Glomerular endothelial cell (primary cell): ENCODE measurements at regions not wholly inside any gene's neighbourhood (a gene's known extent, or its start where the extent isn't known, plus 50 kb on each side); places are given as distances from the start of the nearest gene placed in this dataset.
"Not testable (repeated sequence)": the region's sequence is repeated elsewhere in the genome, so short reads cannot be mapped to it uniquely, and the experiment has no call there.

Experiments used
- DNase-seq: peaks from one replicate; pipeline ENCODE4 v3.0.0-alpha.2; 2011; ENCODE audit warnings: low read depth, low spot score; ENCODE audit errors: extremely low read depth

DNA sequence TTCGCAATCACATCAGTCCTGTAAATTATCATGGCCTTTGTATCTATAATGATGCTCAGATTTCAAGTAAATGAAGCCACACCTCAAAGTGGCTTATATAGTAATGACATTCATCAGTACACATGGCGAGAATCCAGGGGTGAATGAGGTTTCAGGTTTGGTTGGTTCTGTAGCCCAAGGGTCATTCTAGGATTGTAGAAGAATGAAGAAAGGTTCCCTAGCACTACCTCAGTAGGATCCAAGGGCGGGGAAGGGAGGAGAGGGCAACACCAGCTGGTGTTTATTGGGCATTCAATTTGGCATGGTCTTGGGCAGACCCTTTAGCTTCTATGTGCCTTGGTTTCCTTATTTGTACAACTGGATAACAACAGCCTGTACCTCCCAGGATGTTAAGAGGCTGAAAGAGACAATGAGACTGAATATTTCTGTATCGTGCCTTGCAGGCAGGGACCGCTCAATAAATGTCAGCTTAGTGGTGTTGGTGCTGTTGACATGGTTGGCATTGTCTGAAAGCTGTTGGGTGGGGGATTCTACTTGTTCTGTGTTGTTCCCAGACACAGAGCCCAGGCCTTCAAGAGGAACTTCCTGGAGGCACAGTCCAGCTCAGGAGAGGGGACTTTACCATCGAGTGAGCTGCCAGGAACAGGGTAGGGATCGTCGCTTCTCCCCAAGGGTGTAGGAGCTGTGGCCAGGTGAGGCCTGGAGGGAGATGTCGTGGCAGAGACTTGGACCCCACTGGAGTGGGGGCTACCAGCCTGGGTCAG, 388.2 kb downstream of the PTPRU start:
- no peak for DNase-seq

DNA sequence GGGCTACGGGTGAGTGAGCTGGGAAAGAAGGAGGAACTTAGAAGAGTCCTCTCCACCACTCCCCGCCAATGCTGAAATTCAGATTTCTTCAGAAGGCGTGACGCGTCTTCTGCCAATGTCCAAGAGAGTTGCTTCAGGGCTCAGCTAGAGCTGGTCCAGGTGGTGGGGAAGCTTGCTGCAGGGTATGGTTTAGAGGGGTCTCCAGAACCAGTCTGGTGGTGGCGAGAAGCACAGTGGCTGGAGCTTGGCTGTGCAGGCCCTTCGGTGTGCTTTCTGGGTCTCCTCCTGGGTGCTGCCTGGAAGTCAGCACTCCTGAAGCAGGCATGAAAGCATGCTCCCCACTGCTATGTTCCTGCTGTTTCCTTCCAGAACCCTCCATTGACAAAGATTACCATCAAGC, 387.2 kb downstream of the PTPRU start:
- DNase-seq: no peak

DNA sequence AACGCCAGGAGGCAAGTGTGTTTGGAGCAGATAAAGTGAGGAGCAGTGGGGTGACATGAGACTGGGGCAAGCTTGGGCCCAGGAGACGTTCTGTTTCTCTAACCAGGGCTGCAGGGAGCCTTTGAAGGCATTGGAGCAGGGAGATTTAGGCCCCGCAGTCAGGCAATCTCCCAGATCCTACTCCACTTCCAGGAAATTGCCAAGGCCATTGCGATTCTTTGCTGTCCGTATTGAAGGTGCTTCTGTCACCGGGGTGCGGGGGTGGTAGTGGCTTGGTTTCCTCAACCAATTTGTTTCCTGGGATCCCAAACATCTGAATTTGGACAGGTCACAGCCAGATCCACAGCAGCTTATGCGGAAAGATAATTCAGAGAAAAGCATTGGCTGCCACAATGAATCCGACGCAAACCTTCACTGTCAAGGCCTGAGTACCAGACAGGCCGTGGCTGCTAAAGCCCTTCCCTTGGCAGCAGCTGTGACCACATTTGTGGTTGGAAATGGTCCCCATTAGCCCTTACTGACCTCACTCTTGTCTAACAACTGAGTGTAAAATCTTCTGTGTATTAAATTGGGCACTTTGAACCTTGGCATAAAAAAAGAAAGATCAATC, 385.6 kb downstream of the PTPRU start:
- no peak for DNase-seq

DNA sequence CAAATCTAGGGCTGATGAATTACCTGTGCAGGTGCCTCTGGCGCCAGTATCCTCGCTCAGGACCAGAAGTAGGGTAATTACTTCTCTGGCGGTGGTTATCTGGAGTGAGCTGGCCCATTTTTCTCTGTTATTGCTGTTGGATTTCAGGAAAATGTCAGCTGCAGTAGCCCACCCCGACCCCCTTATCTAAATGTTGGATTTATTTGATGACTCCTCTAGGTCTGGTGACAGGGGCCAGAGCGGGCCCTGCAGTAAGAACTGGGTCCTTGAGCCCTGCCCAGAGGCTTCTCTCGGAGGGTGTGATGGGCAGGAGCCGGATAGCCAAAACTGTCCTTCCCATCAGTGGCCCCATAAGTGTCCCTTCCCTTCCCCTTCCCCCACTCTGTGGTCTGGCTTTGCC, 384.3 kb downstream of the PTPRU start:
- no peak for DNase-seq

DNA sequence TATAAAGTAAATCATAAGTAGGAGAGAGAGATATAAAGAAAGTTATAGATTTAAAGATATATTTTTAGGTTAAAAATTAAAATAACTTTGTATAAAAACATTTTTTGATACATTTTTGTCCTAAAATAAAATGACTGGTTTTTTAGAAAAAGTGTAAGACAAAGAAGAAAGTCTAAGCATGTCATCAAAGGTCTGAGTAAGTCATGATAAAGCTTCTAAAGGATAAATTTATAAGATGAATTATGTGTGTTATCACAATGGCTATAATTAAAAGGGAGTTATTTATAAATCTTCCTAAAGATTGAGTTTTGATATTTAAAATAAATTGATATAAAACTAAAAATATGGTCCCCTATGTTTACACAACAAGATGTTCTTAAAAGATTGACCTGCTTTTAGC, 370.9 kb downstream of the PTPRU start:
- no peak for DNase-seq

DNA sequence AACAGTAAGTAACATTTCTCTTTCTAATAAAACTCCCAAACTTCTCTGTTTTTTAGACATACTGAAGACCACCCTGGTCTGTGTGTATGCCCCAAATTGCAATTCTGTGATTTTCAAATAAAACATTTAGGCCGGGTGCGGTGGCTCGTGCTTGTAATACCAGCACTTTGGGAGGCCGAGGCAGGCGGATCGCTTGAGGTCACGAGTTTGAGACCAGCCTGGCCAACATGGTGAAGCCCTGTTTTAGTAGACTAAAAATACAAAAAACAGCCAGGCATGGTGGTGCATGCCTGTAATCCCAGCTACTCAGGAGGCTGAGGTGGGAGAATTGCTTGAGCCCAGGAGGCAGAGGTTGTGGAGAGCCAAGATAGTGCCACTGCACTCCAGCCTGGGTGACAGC, 368.5 kb downstream of the PTPRU start:
- DNase-seq: not testable (repeated sequence)

DNA sequence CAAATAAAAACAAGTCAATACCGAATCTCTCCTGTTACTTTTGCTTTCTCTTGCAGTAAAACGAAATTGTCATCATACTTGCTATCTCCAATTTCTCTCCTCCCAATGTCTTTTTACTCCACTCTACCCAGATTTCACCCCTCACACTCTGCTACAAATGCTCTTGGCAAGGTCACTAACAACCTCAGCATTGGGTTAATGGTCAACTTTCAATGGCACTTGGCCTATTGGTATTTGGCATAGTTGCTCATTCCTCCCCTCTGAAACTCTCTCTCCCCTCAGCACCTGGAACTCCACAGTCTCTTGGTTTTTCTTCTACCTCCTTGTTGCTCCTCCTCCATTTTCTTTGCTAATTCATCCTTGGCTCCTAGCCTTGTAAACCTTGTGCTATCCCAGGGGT, 367.3 kb downstream of the PTPRU start:
- DNase-seq: no peak

DNA sequence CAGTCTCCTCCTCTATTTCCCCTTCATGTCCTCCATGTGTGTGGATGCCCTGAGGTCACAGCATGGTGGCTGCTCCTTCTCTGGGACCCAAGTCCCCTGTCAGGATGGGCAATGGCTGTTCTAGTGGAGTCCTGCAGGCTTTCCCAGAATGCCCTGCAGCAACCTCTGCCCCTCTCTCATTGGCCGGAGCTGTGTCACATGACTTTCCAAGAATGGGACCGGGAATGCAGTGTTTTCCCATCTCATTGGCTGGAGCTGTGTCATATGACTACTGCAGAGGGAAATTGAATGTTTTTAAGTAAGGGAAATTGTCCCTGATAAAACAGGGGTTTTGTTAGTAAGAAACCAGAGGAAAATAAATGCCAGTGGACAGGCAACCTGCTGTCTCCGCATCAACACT, 365.9 kb downstream of the PTPRU start:
- no peak for DNase-seq

DNA sequence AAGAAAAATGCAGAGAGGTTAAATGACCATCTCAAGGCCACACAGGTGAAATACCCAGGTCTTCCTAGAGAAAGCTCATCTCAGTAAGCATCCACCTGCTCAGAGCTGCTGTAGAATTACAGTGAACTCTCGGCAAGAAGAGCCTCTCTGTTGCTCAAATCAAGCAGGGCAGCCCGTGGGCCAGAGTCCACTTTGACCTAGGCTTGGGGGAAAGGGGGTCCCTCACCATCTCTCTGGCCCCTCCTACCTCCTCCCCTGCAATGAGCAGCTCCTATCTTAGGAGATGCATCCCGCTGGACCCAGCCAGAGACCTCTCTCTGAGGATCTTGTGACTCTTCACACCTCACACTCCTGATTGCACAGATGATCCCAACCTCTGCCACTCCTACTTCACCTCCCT, 364.7 kb downstream of the PTPRU start:
- DNase-seq: no peak

DNA sequence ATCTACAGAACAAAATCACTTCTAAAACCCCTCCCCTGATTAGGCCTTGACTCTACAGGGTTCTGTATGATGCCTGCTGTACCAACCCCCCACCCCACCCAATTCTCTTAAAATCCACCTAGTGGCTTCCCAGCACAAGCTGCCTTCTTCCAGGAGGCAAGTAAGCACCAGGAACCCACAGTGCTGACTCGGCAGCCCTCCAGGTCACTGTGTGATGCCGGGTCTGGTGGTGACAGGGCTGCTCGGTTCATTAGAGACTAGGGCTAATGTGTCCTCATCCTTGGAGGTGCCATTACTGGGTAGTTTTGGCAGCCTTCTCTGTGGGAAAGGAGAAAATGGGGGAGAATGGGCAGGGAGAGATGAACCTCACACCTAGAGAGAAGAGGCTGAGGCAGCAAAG, 363.5 kb downstream of the PTPRU start:
- DNase-seq: no peak

DNA sequence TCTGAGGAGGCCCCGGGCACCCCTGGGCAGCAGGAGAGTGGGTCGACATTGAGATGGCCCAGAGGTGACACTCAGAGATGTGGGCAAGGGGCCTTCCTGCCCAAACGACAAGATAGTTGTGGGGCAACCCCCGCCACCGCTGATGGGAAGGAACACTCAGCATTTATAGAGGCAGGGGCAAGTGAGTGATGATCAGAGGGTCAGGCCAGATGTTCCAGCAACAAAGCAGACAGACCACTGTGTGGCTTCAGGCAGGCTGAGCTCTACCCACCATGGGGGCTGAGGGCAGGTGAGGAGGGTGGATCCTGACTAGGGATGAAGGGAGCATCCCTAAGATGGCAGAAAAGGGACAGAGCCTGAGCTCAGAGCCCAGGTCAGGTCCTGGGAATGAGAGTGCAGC, 362.7 kb downstream of the PTPRU start:
- no peak for DNase-seq

DNA sequence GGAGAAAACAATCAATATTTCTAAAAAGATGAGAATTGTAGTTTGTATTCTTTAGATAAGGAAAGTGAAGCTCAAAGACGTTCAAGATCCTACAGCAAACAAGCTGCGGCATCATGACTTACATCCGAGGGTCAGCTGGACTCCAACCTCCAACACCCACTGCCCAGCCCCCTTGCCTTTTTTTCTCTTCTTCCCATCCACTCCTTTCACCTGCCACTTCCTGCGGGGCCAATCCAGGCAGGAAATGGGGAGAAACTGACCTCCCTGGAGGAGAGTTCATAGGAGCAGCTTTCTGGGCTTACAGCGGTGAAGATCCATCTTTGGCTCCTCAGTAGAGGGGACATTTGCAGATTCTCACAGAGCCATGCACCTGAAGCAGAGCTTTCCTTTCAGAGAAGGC, 361.5 kb downstream of the PTPRU start:
- DNase-seq: no peak

DNA sequence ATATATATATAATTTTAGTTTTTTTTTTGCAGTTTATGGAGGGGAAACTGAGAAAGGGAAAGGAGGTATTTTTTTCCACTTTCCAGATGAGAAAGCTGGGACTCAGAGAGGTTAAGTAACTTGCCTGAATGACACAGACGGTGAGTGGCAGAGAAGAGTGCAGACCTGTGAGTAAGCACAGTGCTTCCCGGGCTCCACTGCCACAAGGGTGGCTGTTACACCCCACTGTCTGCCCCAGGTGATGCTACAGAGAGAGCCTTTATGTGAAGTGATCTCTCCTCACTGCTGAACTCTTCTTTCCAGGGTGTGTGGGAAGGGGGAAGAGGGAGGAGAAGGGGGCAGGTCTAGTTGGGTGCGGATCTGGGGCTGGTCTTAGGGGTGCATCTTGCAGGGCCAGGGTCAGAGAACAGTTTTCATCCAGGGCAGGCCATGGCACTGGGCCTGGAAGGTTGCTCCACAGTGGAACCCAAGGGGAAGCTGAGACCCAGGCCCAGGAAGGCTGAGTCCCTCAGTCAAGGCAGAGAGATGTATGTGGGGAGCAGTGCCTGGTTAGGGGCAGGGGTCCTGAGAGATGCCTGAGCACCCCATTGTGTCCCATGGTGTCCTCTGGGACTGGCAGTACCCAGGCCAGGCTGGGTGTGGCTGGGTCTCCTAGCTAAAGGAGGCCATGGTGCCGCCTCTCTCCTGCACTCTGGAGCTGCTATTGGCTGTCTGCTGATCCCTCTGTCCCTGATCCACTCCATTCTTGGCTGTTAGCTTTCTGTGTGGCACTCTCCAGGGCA, 357.5 kb downstream of the PTPRU start:
- no peak for DNase-seq

DNA sequence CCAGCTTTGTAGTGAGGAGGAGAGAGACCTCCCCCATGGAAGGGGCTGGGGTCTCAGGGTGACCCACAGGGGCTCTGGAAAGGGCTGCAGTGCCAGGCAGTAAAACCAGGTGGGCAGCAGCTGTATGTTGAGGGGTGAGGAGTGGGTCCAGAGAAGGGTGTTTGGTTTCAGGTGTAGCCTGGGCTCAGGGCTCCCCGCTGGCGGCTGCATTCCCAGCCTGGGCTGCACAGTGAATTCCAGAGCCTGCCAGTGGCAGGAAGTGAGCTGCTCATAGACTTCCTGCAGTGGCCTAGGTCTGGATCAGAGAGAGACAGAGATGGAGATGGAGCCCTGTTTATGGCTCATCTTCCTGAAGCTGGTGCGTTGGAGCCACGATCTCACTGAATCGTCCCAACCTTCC, 356.4 kb downstream of the PTPRU start:
- no peak for DNase-seq

DNA sequence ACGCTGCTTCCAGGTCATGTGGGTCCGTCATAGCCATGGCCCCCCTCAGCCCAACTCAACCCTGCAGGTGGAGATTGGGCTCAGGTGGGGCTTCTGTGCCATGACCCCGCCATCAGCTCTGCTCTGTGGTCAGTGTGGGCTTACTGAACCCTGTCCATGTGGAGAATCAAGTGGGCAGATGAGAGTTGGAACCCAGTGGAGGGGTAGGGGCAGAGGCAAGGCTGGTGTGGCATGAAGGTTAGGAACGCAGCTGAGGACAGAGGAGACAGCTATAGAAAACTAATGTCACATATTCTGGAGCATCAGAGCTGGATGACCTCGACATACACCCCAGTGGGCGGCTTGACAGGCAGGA, 355.9 kb downstream of the PTPRU start:
- DNase-seq: no peak

DNA sequence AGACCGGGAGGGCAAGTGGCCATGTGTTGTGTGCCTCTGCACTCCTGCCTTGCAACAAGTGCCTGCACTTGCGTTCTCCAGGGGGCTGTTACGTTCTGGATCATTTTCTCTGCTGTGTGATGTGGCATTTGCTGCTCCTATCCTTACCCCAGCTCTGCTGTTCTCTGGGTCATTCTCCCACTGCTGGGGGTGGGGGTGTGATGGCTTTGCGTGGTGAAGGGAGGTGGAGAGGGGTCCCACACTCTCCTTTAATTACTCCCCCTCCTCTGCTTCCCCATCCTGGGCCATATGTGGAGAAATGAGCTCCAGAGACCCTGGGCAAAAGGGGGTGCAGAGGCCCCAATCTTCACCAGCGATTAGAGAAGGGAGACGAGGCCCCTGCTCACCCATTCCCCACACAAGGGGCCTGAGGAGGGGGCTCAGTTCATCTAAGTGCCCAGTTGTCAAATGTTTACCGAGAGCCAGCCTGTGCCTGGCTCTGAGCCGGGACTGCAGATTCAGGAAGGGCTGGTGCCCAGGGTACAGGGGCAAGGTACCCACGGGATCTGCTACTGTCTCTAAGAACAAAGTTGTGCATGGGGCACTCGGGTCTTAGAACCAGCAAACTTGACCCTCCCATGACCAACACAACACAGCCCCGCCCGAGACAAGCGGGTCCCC, 355.4 kb downstream of the PTPRU start:
- DNase-seq: no peak

DNA sequence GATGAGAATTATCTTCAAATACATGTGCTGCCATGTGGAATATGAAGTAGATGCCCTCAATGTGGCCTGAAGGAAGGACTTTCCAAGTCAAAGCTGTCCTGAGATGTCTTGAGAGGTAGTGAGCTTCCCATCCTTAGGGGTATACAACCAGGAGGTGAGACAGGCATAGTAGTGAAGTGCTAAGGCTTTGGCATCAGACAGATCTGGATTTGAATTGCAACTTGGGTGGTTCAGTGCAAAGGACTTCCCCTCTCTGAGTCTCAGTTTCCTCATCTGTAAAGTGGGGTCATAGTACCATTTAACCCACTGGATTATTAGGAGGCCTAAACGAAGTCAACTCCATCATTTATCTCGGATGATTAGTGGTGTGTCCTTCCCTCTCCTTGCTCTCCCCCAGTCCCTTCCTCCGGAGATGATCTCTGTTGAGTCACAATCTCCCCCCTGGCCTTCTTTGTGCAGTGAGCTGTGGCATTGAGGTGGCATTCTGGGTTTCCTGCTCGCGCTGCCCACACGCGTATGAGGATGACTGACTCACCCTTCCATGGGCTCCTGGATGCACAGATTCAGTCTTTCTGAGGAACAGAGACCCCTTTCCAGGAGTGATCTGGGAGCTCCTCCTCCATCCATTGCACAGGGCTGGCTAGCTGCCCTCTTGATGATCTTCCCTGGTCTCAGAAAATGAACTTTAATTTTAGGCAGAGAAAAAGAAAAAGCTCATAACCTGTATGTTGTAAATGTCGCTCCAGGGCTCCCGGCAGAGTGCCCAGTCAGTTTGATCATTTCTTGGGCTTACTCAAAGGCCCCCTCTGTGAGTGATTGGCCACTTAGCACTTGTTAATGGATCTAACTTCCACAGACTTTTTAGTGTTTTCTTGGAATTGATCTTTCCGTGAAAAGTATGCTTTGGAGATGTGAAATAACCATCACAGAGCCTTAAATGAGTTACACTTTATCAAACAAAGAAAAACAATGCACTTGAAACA, 354.6 kb downstream of the PTPRU start:
- DNase-seq: no peak

DNA sequence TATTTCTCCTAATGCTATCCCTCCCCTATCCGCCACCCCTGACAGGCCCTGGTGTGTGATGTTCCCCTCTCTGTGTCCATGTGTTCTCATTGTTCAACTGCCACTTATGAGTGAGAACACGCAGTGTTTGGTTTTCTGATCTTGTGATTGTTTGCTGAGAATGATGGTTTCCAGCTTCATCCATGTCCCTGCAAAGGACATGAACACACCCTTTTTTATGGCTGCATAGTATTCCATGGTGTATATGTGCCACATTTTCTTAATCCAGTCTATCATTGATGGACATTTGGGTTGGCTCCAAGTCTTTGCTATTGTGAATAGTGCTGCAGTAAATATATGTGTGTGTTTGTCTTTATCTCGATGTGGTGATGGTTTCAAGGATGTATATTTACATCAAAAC, 353.4 kb downstream of the PTPRU start:
- not testable (repeated sequence) for DNase-seq

DNA sequence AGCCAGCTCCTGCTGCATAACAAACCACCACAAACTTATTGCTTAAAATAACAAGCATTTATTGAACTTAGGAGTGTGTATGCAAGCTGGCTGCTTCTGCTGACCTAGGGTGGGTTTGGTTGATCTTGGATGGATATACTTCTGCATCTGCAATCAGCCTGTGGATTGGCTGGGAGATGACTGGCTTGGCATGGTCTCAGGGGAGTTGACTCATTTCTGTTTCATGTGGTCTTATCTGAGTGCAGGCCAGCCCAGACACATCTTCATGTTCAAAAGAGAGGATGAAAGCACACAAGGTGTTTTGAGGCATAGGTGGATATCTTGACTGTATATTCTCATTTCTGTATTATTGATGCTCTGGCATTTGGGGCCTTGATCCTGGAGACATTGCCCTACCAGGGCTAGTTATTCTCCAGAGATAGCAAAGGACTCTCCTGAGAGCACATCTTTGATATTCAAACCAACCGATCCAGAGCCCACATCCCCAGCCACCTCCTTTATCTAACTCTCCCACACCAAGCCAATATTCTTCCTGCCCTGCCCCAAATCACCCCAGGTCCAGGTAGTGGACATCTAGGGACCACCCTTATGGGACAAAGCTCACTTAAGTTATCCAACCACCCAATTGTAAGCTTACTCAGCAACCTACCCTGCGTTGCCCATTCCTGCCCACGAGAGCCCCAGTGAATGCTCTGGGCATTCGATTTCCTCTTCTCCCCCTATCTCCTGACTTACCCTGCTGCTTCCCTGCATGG, 350.8 kb downstream of the PTPRU start:
- DNase-seq: no peak

DNA sequence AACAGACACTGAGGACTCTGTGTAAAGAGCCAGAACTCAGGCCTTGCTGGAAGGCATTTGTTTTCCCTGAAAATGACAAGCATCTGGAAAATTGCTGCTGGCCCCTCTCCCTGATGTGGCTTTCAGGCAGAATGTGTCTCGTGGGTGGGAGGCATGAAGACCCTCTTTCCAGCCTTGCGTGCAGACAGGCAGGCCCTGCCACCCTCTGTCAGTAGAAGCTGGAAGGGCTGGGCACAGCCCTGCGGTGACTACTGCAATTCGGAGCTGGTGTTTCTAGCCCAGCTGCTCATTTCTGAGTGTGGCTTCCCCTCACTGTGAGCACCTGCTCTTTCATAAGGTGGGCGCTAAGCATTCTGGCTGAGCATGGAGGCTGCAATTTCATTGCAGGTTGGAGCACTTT, 349.9 kb downstream of the PTPRU start:
- no peak for DNase-seq
